GM19023 (cell line): ENCODE measurements at regions not wholly inside any gene's neighbourhood (a gene's known extent, or its start where the extent isn't known, plus 50 kb on each side); places are given as distances from the start of the nearest gene placed in this dataset.

Experiments
- ATAC-seq: cut with Tn5 transposase; IDR thresholded peaks from one replicate; pipeline ENCODE4 v1.9.1; 2021; ENCODE audit warnings: mild to moderate bottlenecking, moderate library complexity; ENCODE audit not compliant: unreplicated experiment

GRCh38 chr7:19455623-19456022 lies 253.2 kb downstream of the POLR1F start:
- ATAC-seq = no peak

DNA sequence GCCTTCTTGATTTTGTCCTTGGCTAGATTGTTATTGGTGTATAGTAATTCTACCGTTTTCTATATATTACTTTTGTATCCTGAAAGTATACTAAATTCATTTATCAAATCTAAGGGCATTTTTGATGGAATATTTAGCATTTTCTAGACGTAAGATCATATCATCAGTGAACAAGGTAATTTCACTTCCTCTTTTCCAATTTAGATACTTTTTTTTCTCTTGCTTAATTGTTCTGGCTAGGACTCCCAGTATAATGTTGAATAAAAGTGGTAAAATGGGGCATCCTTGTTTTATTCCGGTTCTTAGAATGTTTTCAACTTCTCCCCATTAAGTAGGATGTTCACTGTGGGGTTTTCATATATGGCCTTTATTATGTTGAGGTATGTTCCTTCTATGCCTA lies 260.7 kb downstream of the POLR1F start:
- no peak for ATAC-seq

GRCh38 chr7:19442016-19442785 lies 266.6 kb downstream of the POLR1F start:
- ATAC-seq = no peak

DNA sequence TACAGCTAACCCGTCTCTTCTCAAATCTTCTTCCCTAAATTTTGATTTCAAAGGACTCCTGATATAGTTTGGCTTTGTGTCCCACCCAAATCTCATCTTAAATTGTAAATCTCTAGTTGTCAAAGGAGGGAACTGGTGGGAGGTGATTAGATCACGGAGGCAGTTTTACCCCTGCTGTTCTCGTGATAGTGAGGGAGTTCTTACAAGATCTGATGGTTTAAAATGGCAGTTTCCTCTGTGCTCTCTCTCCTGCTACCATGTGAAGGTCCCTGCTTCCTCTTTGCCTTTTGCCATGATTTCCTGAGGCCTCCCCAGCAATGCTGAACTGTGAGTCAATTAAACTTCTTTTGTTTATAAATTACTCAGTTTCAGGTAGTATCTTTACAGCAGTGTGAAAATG lies 269.3 kb downstream of the POLR1F start:
- no peak for ATAC-seq

DNA sequence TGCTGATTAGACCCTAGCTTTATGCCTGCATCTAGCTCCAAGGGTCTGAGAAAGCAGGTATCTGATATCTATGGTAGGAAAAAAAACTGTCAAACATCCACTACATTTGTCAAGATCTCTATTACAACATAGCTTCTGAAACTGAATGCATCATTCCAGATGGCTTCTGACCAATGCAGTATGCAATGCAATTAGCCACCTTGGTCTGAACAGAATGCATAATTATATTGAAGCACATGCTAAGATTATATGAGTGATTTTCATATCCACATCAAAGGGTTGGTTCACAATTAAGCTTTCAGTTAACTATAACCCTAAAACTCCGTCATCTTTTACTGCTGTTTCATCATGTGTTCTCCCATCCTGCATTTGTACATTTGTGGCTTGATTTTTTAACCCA lies 271.4 kb downstream of the POLR1F start:
- ATAC-seq = no peak

GRCh38 chr7:19427944-19428343 lies 280.9 kb downstream of the POLR1F start:
- ATAC-seq = no peak

GRCh38 chr7:19421861-19422260 lies 276.6 kb upstream of the FERD3L start:
- no peak for ATAC-seq

DNA sequence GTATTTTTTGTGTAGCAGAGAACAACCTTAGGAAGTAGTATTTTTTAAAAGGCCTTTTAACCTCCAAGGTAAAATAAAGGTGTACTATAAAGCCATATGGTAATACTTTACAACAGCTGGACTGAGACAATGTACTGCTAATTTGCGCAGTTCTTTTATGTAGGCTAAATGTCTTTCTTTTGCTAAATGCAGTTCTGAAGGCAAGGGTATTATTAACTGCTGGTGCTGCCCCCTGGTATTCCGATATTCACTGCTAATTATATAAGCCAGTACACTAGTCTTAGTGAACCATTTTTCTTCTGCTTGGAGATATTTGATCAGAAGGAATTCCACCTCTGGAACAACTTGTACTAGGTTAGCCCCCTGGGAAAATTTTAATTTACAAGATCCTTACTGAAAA lies 272.0 kb upstream of the FERD3L start:
- ATAC-seq = no peak

DNA sequence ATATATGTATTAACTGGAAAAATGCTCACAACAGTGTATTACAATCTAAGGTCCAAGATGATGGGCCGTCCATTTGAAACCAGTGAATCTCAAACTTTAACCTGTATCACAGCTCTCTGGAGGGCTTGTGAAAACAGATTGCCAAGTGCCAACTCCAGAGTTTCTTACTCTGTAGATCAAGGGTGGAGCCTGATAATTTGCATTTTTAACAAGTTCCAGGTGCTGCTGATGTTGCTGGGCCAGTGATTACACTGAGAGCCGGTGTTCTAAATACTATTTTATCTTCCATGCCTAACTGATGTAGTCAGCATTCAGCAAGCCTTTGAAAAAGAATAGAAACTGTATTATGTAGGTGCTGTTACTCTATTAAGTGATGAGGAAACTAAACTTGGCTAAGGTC lies 269.9 kb upstream of the FERD3L start:
- no peak for ATAC-seq

- no peak for ATAC-seq
These were observed 268.3 kb upstream of the FERD3L start for GRCh38 chr7:19413443-19413965.

- ATAC-seq = no peak
These were observed 265.5 kb upstream of the FERD3L start for GRCh38 chr7:19410691-19411090.

- ATAC-seq = no peak
These were observed 264.9 kb upstream of the FERD3L start for GRCh38 chr7:19410106-19410505.

DNA sequence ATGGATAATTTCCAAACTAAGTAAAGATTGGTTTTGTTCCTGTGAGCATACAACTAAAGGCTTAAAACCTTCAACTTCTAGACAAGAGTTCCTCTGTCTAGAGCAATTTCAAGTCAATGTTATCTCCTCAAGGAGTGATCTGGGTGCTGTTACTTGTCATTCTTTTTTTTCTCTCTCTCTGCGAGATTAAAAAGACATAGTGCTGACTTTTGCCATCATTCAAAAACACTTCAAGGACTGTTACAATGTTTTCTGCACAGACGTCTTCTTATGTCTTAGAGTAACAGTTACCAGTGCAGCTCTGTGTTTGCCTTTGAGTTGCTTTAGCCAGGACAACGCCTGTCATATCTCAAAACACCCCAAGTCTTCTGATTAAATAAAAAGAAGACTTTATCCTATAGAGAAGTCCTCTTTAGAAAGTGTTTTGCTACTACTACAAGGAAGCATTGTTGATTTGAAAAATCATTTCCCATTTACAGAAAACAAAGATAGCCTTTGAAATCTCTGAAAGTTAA lies 263.5 kb upstream of the FERD3L start:
- no peak for ATAC-seq

DNA sequence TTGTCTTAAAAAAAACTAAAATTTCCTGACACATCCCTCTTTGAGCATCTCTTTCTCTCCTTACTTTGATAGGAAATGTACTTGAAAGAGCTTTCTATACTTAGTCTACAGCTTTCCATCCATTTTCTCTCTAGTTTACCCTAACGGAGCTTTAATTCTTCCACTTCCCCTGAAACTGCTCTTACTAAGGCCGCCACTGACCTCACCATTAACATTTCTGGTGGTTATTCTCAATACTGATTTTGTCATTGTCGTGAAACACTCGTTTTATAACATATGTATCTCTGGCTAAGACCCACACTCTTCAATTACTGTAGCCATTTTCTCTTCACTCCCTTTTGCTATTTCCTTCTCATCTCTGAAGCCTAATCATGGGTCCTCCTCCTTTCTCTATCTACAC lies 262.0 kb upstream of the FERD3L start:
- ATAC-seq = no peak

DNA sequence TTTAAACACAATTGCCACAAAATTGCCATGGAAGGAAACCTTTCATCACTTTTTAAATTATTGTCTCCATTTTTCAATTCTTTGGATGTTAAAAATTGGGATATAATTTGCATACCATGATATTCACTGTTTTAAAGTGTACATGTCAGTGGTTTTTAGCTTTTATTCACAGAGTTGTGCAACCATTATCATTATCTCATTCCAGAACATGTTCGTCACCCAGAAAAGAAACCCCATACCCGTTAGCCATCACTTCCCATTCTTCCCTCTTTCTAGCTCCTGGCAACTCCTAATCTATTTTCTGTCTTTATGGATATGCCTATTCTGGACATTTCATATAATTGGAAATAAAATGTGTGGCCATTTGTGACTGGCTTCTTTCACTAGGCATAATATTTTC lies 260.3 kb upstream of the FERD3L start:
- no peak for ATAC-seq

DNA sequence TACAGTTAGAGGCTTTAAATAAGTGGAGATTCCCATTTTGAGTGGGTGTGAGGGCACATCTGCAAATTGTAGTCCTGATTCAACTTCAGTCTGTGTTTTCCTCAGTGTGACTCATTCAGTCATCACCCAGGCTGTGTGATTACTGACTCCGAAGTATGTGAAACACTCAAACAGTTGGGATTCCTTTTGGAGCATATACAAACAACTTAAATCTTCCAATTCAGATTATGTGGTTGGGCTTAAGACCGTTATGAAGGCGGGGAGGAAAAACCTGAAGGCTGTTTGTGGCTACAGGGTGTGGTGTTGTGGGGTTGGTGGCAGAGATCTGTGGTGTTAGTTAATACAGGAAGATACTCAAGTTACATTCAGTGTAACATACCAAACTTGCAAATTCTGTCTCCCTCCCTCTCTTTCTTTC lies 259.7 kb upstream of the FERD3L start:
- ATAC-seq = no peak

DNA sequence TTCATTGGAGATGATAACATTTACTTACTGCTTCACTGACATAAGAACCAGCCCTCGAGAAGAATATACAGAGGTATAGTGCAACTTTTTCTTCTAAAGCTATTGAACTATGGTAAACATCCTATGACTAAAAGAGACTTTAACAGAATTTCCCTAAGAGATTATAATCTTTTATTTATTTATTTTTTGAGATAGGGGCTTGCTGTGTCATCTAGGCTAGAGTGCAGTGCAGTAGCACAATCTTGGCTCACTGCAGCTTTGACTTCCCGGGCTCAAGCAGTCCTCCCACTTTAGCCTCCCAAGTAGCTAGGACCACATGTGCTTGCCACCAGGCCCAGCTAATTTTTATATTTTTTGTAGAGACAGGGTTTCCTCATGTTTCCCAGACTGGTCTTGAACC lies 258.5 kb upstream of the FERD3L start:
- no peak for ATAC-seq

- ATAC-seq = no peak
These were observed 256.2 kb upstream of the FERD3L start for GRCh38 chr7:19401461-19401860.

DNA sequence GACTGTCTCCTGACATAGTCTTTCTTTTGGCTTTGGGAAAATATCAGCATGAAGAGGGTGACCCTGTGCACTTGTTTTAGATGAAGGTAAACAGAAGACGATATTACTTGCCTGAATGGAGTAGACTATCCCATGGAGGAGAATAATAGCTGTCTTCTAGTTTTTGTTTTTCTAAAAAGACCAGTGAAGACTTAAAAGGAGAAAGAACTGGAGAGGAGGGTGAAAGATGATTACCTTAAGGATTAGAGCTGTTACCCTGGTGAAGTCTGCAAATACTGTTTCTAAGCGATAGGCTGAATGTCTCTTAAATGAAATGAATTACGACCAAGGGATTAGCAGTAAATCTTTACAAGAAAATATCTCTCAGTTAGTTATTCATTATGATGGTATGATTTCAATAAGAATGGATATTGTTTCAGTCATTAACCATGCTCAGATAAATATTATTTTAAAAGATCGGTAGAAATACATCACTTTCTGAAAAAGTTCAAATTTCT lies 255.6 kb upstream of the FERD3L start:
- no peak for ATAC-seq

- no peak for ATAC-seq
These were observed 252.7 kb upstream of the FERD3L start for GRCh38 chr7:19397911-19398310.

GRCh38 chr7:19392246-19392645 lies 247.0 kb upstream of the FERD3L start:
- no peak for ATAC-seq

GRCh38 chr7:19390795-19391194 lies 245.6 kb upstream of the FERD3L start:
- no peak for ATAC-seq

GRCh38 chr7:19381321-19381720 lies 236.1 kb upstream of the FERD3L start:
- ATAC-seq = no peak
